AG04449 (cell line): ENCODE measurements at regions not wholly inside any gene's neighbourhood (a gene's known extent, or its start where the extent isn't known, plus 50 kb on each side); places are given as distances from the start of the nearest gene placed in this dataset.
A peak's percentile ranks its signal among the peaks of the same experiment; 100 is the strongest.
"Not testable (repeated sequence)": the region's sequence is repeated elsewhere in the genome, so short reads cannot be mapped to it uniquely, and the experiment has no call there.

Experiments used
- CTCF ChIA-PET: fragments of 350-600 bp; formaldehyde crosslinking; extraction: SDS; loops from one replicate; lab custom pipeline; 2021; ENCODE audit warnings: antibody characterized with exemption; lab: Yijun Ruan, JAX
- POLR2A ChIA-PET: fragments of 400-600, 350-600 bp; formaldehyde crosslinking; extraction: SDS; loops from one replicate; lab custom pipeline; 2020; ENCODE audit warnings: antibody characterized with exemption, inconsistent platforms; lab: Yijun Ruan, JAX
- DNase-seq: peaks from one replicate; pipeline ENCODE4 v3.0.0-alpha.2; 2010; ENCODE audit warnings: low read depth, low spot score
- H3K4me3 ChIP-seq: 2 replicates; pipeline ENCODE4 v1.5.1; 2011; ENCODE audit warnings: low read depth, mild to moderate bottlenecking, control low read depth, low read length
- TF ChIP-seq, protein P1 (sequence below): IDR thresholded peaks from one replicate; pipeline ENCODE4 v1.5.1; 2011; ENCODE audit warnings: mild to moderate bottlenecking, moderate library complexity, low read length, control low read depth, inconsistent platforms; ENCODE audit not compliant: insufficient read depth; ENCODE audit errors: missing control alignments

GRCh38 chr10:11684717-11685645 lies 57.2 kb upstream of the ECHDC3 start:
- TF ChIP-seq, protein P1, sequence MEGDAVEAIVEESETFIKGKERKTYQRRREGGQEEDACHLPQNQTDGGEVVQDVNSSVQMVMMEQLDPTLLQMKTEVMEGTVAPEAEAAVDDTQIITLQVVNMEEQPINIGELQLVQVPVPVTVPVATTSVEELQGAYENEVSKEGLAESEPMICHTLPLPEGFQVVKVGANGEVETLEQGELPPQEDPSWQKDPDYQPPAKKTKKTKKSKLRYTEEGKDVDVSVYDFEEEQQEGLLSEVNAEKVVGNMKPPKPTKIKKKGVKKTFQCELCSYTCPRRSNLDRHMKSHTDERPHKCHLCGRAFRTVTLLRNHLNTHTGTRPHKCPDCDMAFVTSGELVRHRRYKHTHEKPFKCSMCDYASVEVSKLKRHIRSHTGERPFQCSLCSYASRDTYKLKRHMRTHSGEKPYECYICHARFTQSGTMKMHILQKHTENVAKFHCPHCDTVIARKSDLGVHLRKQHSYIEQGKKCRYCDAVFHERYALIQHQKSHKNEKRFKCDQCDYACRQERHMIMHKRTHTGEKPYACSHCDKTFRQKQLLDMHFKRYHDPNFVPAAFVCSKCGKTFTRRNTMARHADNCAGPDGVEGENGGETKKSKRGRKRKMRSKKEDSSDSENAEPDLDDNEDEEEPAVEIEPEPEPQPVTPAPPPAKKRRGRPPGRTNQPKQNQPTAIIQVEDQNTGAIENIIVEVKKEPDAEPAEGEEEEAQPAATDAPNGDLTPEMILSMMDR, result no peak
- DNase-seq, result peak; percentile 19
- ChIA-PET CTCF (interaction anchor here (1.0 kb wide), 1 partner anchor 164 kb away, joined by 3 read pairs; no protein-coding TSS in a partner anchor), POLR2A (no interaction called here)
- H3K4me3 ChIP-seq, result peak overlapping the region; percentile 1; the same call in 1 of the 2 replicates

DNA sequence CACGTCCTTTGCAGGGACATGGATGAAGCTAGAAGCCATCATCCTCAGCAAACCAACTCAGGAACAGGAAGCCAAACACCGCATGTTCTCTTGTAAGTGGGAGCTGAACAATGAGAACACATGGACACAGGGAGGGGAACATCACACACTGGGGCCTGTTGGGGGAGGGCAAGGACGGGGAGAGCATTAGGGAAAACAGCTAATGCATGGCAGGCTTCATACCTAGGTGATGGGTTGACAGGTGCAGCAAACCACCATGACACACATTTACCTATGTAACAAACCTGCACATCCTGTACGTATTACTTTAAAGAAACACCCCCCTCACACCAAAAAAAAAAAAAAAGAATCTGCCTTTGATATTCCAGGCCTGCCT lies 57.9 kb upstream of the ECHDC3 start:
- POLR2A ChIA-PET, DNase-seq, CTCF ChIA-PET, H3K4me3 ChIP-seq: not testable (repeated sequence)

- TF ChIP-seq, protein P1, result no peak
- CTCF ChIA-PET, result no interaction called here
- POLR2A ChIA-PET, result no interaction called here
- H3K4me3 ChIP-seq, result no peak overlapping the region
- DNase-seq, result no peak
Observed at GRCh38 chr10:11683529-11684320, 58.5 kb upstream of the ECHDC3 start.

DNA sequence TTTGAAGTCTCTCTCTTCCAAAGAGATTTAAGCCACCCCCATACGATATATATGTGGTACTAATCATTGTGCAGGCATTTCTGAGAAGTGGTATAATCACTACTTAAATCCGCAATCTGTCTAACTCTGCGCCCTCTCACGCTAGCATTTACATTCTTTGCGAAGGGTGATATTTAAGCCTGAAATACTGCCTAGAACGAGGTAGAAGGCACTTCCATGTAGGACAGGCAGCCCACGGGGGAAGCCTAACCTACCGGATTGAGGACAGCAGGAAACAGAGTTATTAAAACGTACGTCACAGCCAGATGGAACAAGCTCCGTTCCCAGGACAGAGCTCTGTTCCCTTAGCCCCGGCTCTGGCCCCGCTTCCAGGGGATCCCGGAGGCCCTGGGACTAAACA lies 59.3 kb upstream of the ECHDC3 start:
- TF ChIP-seq, protein P1, result no peak
- DNase-seq, result no peak
- H3K4me3 ChIP-seq, result no peak overlapping the region
- ChIA-PET CTCF (no interaction called here), POLR2A (no interaction called here)

- H3K4me3 ChIP-seq, result no peak overlapping the region
- ChIA-PET POLR2A (no interaction called here), CTCF (no interaction called here)
- TF ChIP-seq, protein P1, result no peak
- DNase-seq, result no peak
Observed at GRCh38 chr10:11682267-11682683, 59.9 kb upstream of the ECHDC3 start.

DNA sequence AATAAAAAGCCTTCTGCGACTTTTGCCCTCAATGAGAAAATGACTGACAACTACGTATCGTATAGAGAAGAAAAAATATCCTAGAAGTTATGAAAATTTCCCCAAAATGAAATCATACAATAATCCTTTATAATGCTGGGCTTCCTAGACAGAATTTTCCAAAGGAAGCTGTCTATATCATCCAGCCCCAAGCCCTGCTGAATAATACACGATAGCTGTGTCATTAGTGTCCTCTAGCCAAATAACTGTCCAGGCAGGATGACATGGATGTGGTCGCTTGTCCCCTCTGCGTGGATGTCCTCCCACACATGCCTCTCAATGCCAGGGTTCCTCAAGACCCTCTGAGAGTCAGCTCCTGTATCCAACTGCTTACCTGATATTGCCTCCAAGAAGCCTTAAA lies 61.7 kb upstream of the ECHDC3 start:
- TF ChIP-seq, protein P1, result no peak
- ChIA-PET CTCF (no interaction called here), POLR2A (no interaction called here)
- no peak for DNase-seq
- no peak overlapping the region for H3K4me3 ChIP-seq
